Suppressor macrophage treated with lipopolysaccharide for 4 hours (primary cell): ENCODE measurements at regions not wholly inside any gene's neighbourhood (a gene's known extent, or its start where the extent isn't known, plus 50 kb on each side); places are given as distances from the start of the nearest gene placed in this dataset.

Experiments used
- DNase-seq: peaks from one replicate; pipeline ENCODE4 v3.0.0-alpha.2; 2020

DNA sequence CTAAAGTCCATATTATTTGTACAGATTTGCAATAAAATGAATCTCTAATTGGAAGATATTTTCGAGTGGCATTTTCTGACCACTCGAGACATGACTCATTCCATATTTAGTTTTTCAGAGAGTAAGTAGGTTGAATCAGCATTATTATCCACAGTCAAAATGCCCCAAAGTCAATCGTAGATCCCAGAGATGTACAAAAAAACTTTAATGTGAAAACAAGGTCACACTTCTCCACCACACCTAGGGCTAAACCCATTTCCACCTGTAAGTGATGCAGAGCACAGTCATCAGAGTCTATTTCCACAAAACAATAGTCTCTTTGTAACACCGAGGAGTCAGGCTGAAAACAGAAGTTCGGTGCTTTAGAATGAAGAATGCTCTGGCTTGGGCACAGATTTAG lies 117.1 kb upstream of the TENM3 start:
- no peak for DNase-seq

DNA sequence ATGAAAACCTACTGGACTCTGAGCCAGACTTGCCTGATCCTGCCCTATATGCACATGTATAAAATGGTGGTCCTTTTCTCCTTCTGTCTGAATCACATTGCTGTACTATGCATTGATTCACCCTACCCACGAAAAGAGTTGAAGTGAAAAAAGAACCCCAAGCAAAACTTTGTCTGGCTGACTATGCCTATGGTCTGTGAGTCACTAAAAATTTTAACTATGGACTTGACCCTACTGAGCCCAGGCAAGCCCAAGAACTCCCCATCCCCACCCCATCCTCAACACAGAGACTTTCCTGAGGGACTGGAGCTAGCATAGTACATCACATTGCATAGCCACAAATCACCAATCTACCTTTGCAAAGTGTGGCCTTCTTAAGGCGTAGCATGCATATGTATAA lies 116.6 kb upstream of the TENM3 start:
- DNase-seq = no peak

DNA sequence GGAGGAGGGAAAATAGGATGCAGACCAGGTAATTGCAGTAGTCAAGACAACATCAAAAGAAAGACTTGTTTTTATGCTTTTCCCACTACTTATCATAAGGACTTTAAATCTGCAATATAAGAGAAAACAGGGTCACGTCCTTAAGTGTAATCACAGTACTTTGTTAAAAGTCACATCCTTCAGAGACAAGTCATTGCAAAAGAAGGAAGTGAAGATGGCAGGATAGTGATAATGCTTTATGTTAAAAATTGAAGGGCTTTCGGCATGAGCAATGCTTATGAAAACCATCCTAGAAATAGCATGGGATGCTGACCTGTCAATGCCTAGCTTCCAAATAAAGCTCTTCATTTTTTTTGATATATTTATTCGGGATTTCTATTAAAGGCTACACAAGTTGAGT lies 110.2 kb upstream of the TENM3 start:
- no peak for DNase-seq

DNA sequence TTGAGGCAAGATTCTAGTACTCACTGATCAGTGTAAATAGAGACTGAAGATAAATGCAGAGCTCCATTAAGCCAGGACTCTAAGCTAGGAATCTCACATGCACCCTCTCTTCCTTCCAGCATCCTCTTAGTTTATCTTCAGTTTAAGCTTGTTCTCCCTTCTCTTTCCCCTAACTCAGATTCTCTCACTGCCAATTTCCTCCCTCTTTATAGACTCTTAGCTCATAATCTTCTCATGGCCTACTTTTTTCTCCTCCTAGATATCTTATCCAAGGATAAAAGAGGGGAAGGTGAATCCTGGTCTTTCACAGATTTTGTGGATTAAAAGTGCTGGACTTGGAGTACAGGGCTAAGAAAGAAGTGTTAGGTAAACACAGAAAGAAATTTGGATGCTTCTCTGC lies 108.9 kb upstream of the TENM3 start:
- no peak for DNase-seq

DNA sequence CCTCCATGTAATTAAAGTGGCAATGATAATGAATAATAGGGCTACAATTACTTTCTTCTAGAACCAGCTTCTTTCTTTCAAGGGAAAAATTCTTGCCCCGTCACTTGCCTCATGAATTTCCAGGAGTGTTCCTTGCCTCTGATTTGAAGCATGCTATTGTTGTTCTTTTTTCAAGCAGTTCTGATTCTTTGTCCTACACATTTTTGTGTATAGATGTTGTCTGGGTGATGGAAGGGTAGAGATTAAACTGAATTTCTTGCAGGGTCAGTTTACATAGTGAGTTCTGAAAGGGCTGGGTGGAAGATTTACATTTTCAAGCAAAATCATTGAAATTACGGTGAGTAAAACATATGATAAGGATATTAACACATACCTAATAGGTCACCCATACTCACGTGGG lies 107.0 kb upstream of the TENM3 start:
- DNase-seq = no peak

DNA sequence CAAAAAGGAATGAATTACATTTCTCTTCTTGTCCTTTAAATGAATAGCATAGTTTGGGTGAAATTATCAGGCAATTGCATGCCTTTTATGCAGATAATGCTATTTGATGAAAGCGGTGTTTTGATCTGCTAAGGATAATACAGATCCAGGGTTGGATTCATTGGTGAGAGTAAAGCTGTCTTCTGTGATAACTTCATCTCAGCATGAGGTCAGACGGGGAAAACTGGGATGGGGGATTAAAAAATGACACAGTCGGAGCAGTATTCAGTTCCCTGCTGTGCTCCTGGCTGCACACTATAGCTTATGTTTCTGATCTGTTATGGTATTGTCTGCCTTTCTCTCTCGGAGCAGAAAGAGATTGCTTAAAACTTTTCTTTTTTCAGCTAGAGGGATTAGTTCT lies 105.9 kb upstream of the TENM3 start:
- DNase-seq = no peak

DNA sequence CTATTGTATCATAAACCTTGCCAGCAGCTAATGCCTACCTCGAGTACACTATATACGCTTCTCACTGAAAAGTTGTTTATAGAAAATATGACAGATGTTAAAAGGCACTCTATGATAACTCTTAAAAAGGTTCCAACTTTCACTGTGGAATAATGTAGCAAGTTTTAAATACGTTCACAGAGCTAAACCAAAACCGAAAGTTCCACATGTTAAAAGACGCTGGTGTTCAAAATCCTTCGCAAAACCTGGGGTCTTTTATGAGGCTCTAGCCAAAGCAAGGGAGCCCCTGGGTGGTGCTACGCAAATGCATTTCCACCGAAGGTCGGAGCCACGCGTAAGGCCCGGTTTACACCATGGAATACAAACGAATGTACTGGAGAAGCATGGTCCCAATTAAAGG lies 103.7 kb upstream of the TENM3 start:
- no peak for DNase-seq

DNA sequence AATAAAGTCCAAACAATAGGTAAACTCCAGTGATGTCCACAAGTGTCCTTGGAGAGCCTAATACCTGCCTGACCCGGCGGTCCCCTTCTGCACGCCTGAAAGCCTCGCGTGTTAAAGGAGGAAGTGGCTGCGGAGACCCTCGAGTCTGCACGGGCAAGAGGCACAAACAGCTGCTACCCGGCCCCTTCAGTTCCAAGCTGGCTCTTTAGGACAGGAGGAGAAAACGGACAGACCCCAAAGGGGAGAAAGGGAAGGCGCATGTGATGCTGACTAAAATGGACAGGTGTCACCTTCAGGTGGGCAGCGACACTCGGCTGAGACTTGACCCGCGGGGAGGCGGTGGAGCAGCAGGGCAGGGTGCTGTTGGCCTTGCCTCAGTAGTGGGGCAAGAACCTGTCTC lies 102.7 kb upstream of the TENM3 start:
- no peak for DNase-seq

DNA sequence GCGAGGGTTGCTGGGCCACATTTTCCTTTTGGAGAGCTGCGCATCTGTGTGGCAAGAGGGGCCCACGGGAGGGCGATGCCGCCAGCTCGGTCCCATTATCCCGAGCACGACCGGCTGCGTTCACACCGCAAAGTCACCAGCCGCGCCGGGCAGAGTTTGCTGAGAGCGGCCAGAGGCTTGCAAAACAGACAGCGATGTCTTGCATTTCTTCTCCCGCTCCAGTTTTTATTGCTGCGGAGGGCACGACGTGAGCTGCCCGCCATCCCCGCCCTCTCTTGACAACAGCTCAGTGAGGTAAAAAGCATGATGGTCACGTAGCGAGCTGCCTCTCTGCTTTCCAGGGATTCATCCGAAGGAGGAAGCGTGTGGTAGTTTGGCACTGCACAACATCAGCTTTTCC lies 102.1 kb upstream of the TENM3 start:
- no peak for DNase-seq

DNA sequence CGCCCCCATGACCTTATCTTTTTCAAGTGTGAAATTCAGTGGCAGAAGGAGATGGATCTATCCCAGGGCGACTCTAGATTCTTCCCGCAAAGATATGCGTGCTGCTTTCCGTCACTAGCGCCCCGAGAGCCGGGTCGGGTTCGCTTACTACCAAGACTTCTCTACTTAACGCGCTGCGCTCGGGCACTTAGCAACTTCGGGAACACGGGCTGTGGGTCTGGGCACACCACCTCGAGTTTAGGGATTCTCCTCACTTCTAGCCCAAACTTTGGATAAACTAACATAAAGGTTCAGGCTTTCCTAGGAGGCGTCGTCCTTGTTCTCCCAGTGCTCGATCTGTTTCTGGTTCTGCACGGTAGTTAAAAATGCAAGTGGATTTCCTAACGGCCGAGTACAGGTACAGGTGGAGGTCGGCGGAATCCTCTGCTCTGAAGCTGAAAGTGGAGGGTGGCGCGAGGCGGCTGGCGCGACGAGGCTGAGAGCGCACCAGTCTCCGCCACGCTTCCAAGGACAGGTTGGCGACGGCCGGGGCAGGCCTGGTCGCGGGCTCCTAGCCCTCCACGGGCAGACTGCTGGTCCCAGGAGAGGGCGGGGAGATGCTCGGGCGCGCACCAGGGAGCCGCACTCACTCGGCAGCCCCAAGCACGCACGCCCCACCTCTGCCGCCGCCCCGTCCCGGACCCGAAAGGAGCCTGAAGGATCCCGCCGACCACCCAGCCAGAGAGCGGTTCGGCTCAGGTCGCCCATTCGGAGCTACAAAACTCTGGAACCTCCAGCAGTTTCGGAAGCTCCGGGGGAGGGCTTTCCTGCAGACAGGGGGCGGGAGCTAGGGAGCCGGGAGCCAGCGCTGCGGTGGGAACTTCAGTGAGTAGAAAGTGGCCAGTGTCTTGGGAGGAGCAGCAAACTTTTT lies 100.8 kb upstream of the TENM3 start:
- DNase-seq = no peak

DNA sequence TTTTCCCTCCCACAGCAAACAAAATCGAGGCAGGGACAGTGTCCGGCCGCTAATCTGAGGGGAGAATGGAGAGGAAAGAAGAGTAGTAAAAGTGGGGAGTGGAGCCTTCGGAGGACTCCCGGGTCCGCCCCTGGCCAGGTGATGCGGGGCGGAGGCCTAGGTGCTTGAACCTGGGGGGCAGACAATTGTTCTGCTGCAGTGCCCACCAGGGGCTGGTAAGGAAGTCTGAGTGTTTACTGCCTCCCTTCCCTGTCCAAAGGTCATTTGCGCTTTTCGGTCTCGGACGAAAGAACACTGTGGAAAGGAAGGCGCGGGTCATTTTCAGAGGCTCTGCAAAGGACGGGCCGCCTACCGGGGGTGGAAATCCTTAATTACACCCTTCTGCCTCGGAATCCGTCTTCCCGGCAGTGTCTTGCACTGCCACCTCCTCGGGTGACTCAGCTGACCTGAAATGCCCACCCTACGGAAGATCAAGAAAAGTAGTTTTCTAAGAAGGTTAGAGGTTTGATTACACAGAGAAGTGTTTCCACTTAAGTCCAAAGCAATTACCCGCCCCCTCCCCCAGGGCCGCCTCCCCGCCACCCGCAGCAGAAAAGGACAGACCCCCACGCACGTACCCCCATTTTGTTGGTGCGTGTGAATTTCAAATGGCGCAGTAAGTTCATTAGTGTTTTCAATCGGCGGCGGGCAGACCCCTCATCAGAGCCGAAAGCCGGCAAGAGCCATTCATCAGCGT lies 99.9 kb upstream of the TENM3 start:
- DNase-seq = no peak

DNA sequence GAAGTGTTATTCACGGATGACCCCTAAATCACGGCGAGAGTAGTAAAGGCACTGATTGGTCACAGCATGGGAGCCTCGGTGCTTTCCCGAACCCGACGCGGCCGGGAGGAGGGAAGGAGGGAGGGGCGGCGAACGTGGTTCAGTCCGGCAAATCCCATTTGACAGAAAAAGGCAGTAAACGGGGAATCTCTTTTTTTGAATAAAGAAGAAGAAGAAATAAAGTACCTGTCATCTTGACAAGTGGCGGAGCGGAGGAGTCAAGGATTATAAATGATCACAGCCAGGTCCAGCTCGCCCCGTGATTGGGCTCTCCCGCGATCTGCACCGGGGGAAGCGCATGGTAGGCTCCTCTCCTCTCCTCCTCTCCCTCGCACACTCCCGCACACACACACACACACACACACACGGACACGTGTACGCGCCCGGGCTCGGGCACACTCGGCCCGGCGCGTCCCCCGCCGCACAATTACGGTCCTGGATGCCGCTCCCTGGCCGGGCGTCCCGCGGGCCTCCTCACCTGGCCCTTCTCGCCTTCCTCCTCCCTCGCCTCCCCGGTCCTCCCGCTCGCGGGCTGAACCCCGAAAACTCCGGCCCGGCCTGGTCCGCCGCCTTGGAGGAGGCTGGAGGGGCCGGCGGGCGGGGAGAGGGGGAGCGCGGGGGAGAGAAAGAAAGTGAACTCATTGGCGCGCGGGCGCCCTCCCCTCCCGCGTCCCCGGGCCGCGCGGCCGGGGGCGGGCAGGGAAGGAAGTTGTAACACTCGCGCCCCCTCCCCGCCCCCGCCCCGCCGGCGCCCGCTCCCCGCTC lies 99.2 kb upstream of the TENM3 start:
- DNase-seq = no peak

DNA sequence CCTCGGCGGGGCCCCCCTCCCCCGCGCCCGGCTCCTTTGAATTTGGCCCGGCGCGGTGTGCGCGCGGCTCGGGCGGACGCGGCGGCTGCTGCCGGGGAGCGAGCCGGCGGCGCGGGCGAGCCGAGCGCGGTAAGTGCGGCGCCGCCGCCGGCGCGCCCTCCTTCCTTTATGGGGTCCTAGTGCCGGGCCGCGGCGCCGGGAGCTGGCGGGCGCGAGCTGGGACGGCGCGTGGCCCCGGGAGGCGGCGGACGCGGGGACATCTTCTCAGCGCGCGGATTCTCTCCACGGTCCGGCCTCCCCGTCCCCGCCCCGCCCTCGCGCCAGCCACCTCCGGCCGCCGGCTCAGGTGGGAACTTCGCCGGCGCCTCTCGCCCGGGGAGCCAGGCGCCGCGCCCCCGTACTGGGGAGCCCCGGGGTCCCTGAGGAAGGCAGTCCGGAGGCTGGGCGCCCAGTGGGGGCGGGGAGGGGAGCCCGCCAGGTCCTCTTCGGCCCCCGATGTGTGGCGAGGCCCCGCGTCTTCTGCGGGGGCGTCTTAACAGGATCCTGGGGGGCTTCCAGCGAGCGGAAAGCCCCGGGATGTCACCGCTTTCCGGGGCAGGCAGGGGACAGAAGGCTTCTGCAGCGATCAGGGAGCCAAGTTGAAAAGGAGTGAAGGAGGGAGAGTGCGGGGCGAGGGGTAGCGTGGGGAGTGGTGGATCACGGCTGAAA lies 98.4 kb upstream of the TENM3 start:
- DNase-seq = no peak

DNA sequence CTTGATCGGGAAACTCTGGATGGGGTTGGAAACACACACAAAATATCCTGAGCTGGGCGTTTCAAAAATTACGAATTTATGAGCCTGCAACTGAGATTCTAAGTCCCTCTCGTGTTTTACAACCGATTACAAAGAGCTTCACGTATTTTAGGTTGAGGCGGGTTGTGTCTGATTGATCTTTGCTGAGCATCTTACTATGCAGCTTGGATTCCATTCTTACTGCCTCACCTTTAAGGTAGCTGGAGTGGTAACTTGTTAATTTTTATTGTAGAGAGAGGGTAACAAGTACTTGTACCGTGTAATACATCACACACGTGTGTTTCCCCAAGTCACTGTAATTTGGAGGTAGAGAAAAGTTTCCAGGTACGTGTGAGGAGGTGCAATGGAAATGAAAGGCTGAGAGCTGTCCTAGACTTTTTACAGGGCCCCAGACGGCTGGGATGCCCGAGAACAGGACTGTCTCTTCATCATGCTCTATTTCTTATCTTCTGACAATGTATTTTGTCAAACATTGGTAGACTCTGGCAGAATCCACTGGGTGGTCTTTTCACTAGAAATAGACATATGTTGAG lies 97.8 kb upstream of the TENM3 start:
- DNase-seq = no peak

DNA sequence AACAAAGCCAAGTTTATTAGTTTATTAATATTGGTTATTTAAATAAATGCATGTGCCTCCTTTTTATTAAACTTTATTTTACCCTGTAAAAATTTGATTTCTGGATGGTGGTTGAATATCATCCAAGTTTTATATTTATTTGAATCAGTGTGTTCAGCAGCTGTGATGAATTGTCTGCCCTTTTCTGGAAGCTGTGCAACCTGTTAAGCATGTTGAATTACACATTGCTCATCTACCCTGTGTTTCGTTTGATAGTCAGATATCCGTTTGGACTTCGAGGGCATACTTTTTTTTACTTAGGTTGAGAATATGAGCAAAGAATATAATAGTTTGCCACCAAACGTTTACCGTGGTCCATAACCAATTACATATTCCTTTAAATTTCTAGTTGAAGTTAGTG lies 95.8 kb upstream of the TENM3 start:
- no peak for DNase-seq

DNA sequence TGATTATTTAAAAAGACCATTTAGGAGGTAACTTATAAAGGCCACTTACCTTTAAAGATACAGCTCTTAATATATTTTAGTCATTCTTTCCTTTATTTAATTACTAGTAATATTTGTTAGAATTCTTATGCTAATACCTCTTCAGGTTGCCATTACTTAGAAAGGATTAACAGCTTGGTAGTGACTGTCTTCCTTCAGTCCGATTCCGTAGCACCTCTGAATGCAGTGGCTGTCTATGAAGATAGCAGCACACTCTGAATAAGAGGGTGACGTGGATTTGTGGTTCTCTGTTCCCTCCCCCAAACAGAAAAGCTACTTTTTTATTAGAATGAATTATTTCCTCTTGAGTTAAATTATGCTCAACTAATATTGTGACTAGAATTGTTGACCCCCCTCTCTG lies 92.6 kb upstream of the TENM3 start:
- no peak for DNase-seq

DNA sequence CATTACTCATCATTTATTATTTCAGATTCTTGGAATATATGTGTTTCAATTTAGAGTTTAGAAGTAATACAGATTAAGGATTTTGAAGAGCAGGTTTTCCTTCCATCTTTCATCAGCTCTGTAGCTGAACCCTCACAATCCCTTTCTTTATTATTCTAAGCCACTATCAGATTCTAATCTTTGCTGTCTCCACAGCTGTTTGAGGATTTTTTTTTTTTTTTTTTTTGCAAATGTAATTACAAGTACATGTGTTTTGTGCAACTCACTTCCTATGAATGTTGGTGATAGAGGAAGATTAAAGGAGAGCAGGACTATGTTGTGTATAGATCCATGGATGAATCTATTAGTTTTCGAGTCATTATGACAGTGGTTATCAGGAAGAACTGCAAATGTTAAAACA lies 87.4 kb upstream of the TENM3 start:
- DNase-seq = no peak

DNA sequence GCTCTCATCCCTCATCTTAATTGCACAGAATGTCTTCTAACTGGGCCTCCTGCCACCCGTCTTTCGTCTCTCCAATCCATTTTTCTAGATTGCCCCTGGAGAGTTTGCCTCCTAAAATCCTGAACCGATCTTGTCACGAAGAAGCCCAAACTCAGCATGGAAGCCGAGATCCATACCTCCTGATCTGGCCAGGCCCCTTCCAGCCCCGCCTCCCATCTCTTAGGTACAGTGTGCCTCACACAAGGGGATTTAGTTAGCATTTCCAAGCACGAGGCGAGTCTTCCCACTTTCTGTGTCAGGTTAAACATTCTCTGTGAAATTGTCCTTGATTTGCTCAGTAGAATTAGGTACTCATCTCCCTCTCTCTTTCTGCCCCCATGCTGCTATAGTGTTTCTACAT lies 80.0 kb upstream of the TENM3 start:
- DNase-seq = no peak

DNA sequence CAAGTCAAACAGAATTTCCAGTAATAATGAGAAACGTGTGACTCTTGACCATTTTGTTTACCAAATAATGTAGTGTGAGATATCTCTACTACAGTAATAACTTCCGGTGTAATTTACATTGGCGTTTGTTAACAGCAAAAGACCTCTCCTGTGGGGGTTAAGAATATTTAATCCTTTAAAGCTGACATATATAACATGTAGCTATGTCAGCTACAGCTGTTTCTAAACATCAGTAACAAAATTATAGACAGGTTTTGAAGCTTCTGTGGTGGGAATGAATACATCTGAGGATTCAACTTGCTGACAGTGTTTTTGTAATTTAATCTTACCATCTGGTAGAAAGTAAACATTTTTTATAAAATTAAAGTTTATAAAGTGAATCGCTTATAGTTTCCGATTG lies 73.6 kb upstream of the TENM3 start:
- no peak for DNase-seq

DNA sequence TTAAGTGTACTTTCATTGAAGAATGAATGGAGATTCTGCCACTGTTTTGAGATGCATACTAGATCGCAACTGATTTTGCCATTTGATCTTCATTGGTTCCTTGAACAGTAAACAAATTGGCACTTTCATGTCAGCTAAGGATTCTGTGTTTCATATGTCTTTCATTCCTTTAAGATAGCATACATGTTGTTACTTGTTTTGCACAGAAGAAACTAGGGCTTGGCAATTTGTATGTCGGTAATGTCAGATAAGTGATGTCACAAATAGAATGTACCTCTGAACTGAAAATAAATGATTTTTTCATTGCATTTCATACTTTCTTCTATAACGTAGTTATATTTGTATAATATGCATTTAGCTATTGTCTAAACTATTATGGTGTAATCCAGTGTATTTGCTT lies 73.2 kb upstream of the TENM3 start:
- DNase-seq = no peak

DNA sequence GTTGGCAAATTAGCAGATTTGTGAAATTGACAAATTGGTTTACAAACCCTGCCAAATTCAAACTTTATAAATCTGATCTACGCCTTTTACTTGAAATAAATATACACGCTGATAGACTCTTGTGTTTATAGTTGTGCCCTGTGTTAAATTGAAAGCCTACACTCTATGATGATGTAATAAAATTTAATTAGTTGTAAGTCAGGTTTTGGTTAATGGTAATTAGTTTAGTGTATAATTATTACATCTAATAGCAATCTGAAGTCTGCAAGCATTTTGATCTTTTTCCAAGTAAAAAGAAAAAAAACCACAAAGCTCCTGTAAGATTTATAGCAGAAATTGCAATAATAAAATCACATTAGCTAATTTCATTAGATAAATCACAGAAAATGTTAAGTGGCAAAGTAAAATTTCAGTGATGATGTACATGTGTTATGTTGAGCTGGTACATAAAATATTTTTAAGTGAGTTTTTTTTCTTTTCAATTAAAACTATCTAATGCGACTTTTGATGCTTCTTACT lies 72.7 kb upstream of the TENM3 start:
- no peak for DNase-seq

DNA sequence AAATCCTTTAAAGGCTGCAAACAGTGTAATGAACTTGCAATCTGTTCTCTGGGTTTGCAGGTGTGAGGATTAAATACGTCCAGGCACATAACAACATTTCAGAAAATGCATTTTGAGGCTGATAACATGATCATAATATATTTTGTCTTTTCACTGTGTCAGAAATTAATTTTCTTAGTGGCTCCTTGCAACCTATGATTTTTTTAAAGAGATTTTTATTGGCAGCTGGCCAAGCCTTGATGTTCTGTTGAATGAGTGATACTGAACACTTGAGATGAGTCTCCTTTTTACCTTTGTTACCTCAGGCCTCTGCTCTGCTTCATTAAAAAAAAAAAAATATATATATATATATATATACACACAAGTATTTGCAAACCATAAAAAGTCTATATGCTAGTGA lies 68.2 kb upstream of the TENM3 start:
- DNase-seq = no peak
